CD4-positive, alpha-beta T cell (primary cell): ENCODE measurements at regions not wholly inside any gene's neighbourhood (a gene's known extent, or its start where the extent isn't known, plus 50 kb on each side); places are given as distances from the start of the nearest gene placed in this dataset.

Experiments
- ATAC-seq: fragments of 200-7000 bp; cut with Tn5 transposase; one replicate; pipeline ENCODE4 v1.10.0; 2022; ENCODE audit warnings: mild to moderate bottlenecking; ENCODE audit not compliant: poor library complexity
- CTCF ChIA-PET: fragments of 350-600 bp; sonication (Branson Sonifier 250); formaldehyde crosslinking; loops from one replicate; lab custom pipeline; 2021; ENCODE audit warnings: antibody characterized with exemption, inconsistent platforms; lab: Charles Lee
- POLR2A ChIA-PET: fragments of 350-600 bp; sonication (Branson Sonifier 250); formaldehyde crosslinking; loops from one replicate; lab custom pipeline; 2021; ENCODE audit warnings: antibody characterized with exemption, inconsistent platforms; lab: Charles Lee
- DNase-seq, 14 experiments: peaks; one replicate each; pipeline ENCODE4 v3.0.0-alpha.2; 2013 to 2020; ENCODE audit warnings: mixed read lengths in 2 of 14
- H3K27ac ChIP-seq, 2 donors: one replicate each; pipeline versions ENCODE4 v1.5.1 to v1.7.0; 2013; ENCODE audit warnings: low read length in 2 of 2, low read depth in 1 of 2, mild to moderate bottlenecking in 1 of 2
- H3K27me3 ChIP-seq, 2 experiments: 1 replicate in 1 of 2; 2 replicates in 1 of 2; pipeline versions ENCODE4 v1.6.1 to v1.7.0; 2013; ENCODE audit warnings: low read length in 2 of 2, control low read depth in 1 of 2, mild to moderate bottlenecking in 1 of 2, moderate library complexity in 1 of 2; ENCODE audit not compliant: insufficient read depth in 2 of 2, control insufficient read depth in 1 of 2
- H3K36me3 ChIP-seq: one replicate; pipeline ENCODE4 v1.6.1; 2013; ENCODE audit warnings: low read length, control low read depth; ENCODE audit not compliant: insufficient read depth
- H3K4me1 ChIP-seq: one replicate; pipeline ENCODE4 v1.6.1; 2013; ENCODE audit warnings: low read length, control low read depth; ENCODE audit not compliant: insufficient read depth
- H3K4me3 ChIP-seq: one replicate; pipeline ENCODE4 v1.5.1; 2013; ENCODE audit warnings: mild to moderate bottlenecking, low read length, moderate library complexity
- H3K9me3 ChIP-seq, 2 experiments: 1 replicate in 1 of 2; 2 replicates in 1 of 2; pipeline versions ENCODE4 v1.6.1 to v1.7.0; 2013; ENCODE audit warnings: low read length in 2 of 2, mild to moderate bottlenecking in 2 of 2, control low read depth in 1 of 2, moderate library complexity in 1 of 2; ENCODE audit not compliant: control insufficient read depth in 1 of 2, insufficient read depth in 1 of 2
- H3K27ac Mint-ChIP-seq: one replicate; pipeline ENCODE4 v1.8.0; 2020; ENCODE audit warnings: mixed read lengths
- H3K27me3 Mint-ChIP-seq: one replicate; pipeline ENCODE4 v1.8.0; 2021; ENCODE audit warnings: mixed read lengths
- H3K36me3 Mint-ChIP-seq: one replicate; pipeline ENCODE4 v1.8.0; 2021; ENCODE audit warnings: low read depth, mixed read lengths
- H3K4me1 Mint-ChIP-seq: one replicate; pipeline ENCODE4 v1.8.0; 2021; ENCODE audit warnings: low read depth, mixed read lengths
- H3K4me3 Mint-ChIP-seq: one replicate; pipeline ENCODE4 v1.8.0; 2020; ENCODE audit warnings: mild to moderate bottlenecking, mixed read lengths
- H3K9me3 Mint-ChIP-seq: one replicate; pipeline ENCODE4 v1.8.0; 2020; ENCODE audit warnings: mixed read lengths
- CTCF ChIP-seq: fragments of 200-600 bp; IDR thresholded peaks from one replicate; pipeline ENCODE4 v1.8.0; 2022; ENCODE audit warnings: antibody characterized with exemption, mild to moderate bottlenecking
- intact Hi-C, 2 experiments: fragments of 100-400 bp; cut with DNase I in 1 of 2; cut with micrococcal nuclease in 1 of 2; formaldehyde crosslinking; loops; one replicate each; pipeline versions ENCODE4 v1.15.1 to v1.9.0; 2023 to 2025; cut with DNase I, micrococcal nuclease

- no peaks in the 10 kb centered on the region for H3K9me3 Mint-ChIP-seq
- intact Hi-C loops, result no loop called here
- no peaks in the 10 kb centered on the region for H3K27me3 ChIP-seq
- no peaks in the 10 kb centered on the region for H3K27me3 Mint-ChIP-seq
- no peak overlapping the region for H3K27ac ChIP-seq
- peaks cover 0 to 7% of the 10 kb centered on the region in 2 experiments for H3K9me3 ChIP-seq
- CTCF ChIA-PET, result no interaction called here
- POLR2A ChIA-PET, result interaction anchor here (0.6 kb wide), 1 partner anchor 360 kb away, joined by 3 read pairs; no protein-coding TSS in a partner anchor
- no peaks in the 10 kb centered on the region for H3K4me1 Mint-ChIP-seq
- H3K4me1 ChIP-seq, result peaks cover 4% of the 10 kb centered on the region
- H3K27ac Mint-ChIP-seq, result no peak overlapping the region
- H3K36me3 ChIP-seq, result no peaks in the 10 kb centered on the region
- H3K4me3 Mint-ChIP-seq, result no peak overlapping the region
- DNase-seq (no peak), ATAC-seq (no peak)
- H3K36me3 Mint-ChIP-seq, result no peaks in the 10 kb centered on the region
- no peak overlapping the region for H3K4me3 ChIP-seq
- no peak for TF ChIP-seq CTCF
Measured at GRCh38 chrX:39909996-39910395, 187.8 kb downstream of the BCOR start.

- H3K9me3 ChIP-seq, result peaks cover 0 to 7% of the 10 kb centered on the region in 2 experiments
- no peaks in the 10 kb centered on the region for H3K27me3 Mint-ChIP-seq
- POLR2A ChIA-PET, result no interaction called here
- no peaks in the 10 kb centered on the region for H3K36me3 ChIP-seq
- no peaks in the 10 kb centered on the region for H3K27me3 ChIP-seq
- DNase-seq (no peak), ATAC-seq (no peak)
- H3K4me3 ChIP-seq, result no peak overlapping the region
- H3K27ac ChIP-seq, result no peak overlapping the region
- no peaks in the 10 kb centered on the region for H3K4me1 ChIP-seq
- intact Hi-C loops, result no loop called here
- H3K9me3 Mint-ChIP-seq, result no peaks in the 10 kb centered on the region
- no peak for TF ChIP-seq CTCF
- H3K4me3 Mint-ChIP-seq, result no peak overlapping the region
- CTCF ChIA-PET, result no interaction called here
- no peaks in the 10 kb centered on the region for H3K36me3 Mint-ChIP-seq
- no peak overlapping the region for H3K27ac Mint-ChIP-seq
- H3K4me1 Mint-ChIP-seq, result no peaks in the 10 kb centered on the region
Measured at GRCh38 chrX:39910651-39911050, 187.1 kb downstream of the BCOR start.

GRCh38 chrX:39911278-39911897 lies 186.4 kb downstream of the BCOR start:
- DNase-seq, result no peak
- H3K27me3 Mint-ChIP-seq, result no peaks in the 10 kb centered on the region
- Histone ChIP-seq H3K27me3 (no peaks in the 10 kb centered on the region), H3K4me3 (no peak overlapping the region), H3K27ac (no peak overlapping the region), H3K36me3 (no peaks in the 10 kb centered on the region), H3K9me3 (peaks cover 0 to 7% of the 10 kb centered on the region in 2 experiments), H3K4me1 (no peaks in the 10 kb centered on the region)
- POLR2A ChIA-PET, result no interaction called here
- TF ChIP-seq CTCF, result no peak
- no peaks in the 10 kb centered on the region for H3K36me3 Mint-ChIP-seq
- ATAC-seq, result no peak
- CTCF ChIA-PET, result no interaction called here
- H3K4me1 Mint-ChIP-seq, result no peaks in the 10 kb centered on the region
- no peaks in the 10 kb centered on the region for H3K9me3 Mint-ChIP-seq
- intact Hi-C loops, result no loop called here
- no peak overlapping the region for H3K4me3 Mint-ChIP-seq
- no peak overlapping the region for H3K27ac Mint-ChIP-seq
